ENCODE measurements at regions not wholly inside any gene's neighbourhood (a gene's known extent, or its start where the extent isn't known, plus 50 kb on each side); places are given as distances from the start of the nearest gene placed in this dataset.

DNA sequence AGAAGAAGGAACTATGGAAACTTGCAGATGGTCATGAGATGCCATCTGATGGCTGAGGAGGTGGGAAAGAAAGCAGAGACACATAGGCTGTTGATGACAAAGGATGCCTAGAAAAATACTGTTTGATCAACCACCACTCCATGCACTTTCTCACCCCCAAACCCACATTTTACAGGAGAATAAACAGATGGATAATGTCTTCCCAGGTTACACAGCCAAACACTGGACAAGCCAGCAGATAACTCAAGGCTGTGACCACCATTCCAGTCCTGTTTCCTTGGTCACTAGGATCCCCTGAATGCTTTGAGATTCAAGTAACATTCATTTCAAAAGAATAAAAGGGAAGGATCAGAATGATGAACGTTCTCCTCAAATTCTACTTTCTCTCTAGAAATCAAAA, 733.0 kb upstream of the SOX11 start:
- TF ChIP-seq, protein P1, sequence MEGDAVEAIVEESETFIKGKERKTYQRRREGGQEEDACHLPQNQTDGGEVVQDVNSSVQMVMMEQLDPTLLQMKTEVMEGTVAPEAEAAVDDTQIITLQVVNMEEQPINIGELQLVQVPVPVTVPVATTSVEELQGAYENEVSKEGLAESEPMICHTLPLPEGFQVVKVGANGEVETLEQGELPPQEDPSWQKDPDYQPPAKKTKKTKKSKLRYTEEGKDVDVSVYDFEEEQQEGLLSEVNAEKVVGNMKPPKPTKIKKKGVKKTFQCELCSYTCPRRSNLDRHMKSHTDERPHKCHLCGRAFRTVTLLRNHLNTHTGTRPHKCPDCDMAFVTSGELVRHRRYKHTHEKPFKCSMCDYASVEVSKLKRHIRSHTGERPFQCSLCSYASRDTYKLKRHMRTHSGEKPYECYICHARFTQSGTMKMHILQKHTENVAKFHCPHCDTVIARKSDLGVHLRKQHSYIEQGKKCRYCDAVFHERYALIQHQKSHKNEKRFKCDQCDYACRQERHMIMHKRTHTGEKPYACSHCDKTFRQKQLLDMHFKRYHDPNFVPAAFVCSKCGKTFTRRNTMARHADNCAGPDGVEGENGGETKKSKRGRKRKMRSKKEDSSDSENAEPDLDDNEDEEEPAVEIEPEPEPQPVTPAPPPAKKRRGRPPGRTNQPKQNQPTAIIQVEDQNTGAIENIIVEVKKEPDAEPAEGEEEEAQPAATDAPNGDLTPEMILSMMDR (IDR thresholded peaks at IDR 0.05; ENCODE audit: insufficient read depth, low read length, poor library complexity, severe bottlenecking): no peak
- no peak for TF ChIP-seq EZH2phosphoT487 (conservative IDR thresholded peaks at IDR 0.05; ENCODE audit: low read length)
